ENCODE measurements at regions not wholly inside any gene's neighbourhood (a gene's known extent, or its start where the extent isn't known, plus 50 kb on each side); places are given as distances from the start of the nearest gene placed in this dataset.

DNA sequence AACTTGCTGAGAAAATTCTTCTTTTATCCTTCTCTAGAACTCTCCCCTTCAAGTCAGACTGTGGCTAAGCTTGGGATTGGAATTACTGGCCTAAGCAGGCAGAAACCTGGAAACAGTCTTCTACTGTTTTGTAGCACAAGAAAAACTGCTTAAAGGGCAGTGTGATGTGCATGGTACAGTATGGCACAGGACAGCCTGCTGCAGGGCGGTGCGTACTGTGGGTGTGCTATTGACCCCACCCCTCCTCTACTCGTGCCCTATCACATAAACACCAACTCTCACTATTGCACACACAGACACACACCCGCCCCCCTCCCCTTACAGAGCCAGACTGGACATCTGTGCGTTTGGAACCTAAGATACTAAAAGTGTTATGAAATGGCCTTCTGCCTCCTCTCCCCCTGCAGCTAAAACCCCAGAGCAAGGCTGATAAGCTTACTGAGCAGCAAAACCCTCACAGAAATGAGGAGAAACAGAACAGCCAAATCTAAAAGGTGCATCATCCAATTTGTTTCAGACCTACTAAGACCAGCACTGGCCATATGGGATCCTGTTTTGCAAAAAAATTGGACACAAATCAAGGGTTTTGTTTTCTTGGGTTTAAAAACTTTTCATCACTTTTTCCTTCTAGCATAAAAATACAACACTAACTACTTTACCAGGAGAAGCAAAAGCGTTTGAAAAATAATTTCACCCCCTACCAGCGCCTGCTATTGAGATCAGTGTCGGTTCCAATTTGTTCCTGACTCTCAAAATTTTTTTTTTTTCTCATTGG, 355.8 kb upstream of the LYPLAL1 start:
- in situ Hi-C loops (cut with HindIII; ENCODE audit: low sequenced_read_pairs), result no loop called here
- TF ChIP-seq, protein P1, sequence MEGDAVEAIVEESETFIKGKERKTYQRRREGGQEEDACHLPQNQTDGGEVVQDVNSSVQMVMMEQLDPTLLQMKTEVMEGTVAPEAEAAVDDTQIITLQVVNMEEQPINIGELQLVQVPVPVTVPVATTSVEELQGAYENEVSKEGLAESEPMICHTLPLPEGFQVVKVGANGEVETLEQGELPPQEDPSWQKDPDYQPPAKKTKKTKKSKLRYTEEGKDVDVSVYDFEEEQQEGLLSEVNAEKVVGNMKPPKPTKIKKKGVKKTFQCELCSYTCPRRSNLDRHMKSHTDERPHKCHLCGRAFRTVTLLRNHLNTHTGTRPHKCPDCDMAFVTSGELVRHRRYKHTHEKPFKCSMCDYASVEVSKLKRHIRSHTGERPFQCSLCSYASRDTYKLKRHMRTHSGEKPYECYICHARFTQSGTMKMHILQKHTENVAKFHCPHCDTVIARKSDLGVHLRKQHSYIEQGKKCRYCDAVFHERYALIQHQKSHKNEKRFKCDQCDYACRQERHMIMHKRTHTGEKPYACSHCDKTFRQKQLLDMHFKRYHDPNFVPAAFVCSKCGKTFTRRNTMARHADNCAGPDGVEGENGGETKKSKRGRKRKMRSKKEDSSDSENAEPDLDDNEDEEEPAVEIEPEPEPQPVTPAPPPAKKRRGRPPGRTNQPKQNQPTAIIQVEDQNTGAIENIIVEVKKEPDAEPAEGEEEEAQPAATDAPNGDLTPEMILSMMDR (IDR thresholded peaks at IDR 0.05; ENCODE audit: low read depth, low read length), result no peak
- no peak for DNase-seq (ENCODE audit: low read depth, low spot score)
- no peak overlapping the region for H3K4me3 ChIP-seq (ENCODE audit: low read depth, low read length)

DNA sequence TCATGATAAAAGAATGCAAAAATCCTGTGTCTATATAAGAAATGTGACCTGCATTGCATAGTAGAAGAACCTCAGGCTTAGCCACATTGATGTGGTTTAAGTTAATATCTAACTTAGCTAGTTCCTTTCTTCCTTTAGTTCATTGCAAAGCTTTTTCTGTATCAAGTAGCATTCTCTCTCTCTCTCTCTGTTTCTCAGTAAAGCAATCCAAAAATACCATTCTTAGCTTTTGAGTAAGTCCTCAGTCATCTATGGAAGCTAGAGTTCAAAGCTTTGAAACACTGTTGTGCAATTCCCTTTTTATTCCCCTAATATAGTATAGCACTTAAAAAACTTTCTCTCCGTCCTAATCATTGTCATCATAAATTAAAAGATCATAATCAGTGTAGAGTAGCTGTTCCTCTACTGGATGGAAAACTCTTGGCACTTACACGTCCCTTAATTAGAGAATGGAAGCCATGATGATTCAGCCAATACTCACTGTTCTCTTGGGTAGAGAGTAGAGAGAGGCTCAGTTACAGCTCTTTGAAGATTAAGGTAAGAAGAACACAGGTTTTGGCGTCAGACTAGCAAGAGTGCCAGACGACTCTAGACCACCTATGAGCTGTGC, 350.3 kb upstream of the LYPLAL1 start:
- no peak overlapping the region for H3K4me3 ChIP-seq (ENCODE audit: low read depth, low read length)
- TF ChIP-seq, protein P1 (IDR thresholded peaks at IDR 0.05; ENCODE audit: low read depth, low read length), result no peak
- DNase-seq (ENCODE audit: low read depth, low spot score), result peak; percentile 93
- in situ Hi-C loops (cut with HindIII; ENCODE audit: low sequenced_read_pairs), result no loop called here

- TF ChIP-seq, protein P1 (IDR thresholded peaks at IDR 0.05; ENCODE audit: low read depth, low read length), result no peak
- no peak overlapping the region for H3K4me3 ChIP-seq (ENCODE audit: low read depth, low read length)
- in situ Hi-C loops (cut with HindIII; ENCODE audit: low sequenced_read_pairs), result no loop called here
- no peak for DNase-seq (ENCODE audit: low read depth, low spot score)
Measured at GRCh38 chr1:218827486-218827885, 346.2 kb upstream of the LYPLAL1 start.

DNA sequence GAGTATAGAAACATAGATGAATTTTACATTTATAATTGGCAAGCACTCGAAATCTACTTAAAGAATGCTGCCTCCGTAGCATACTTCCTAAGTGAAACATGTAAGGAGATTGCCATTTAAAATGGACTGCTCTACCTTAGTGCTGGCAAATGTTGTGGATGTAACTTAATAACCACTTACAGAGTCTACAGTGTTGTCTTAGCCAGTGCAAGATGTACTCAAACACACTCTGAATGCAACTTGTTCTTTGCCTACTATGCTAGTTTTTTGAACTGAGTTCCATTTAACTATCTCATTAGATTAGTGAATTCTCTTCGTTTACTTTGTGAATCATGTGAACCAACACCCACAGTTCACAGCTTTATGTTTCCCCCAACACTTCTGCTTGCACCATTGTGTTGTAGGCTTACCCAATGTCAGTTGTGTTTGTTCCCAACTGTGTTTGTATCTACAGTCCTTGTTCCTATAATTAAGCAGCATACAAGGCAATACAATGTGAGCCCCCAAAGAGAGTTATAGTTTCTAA, 345.5 kb upstream of the LYPLAL1 start:
- TF ChIP-seq, protein P1 (IDR thresholded peaks at IDR 0.05; ENCODE audit: low read depth, low read length), result no peak
- in situ Hi-C loops (cut with HindIII; ENCODE audit: low sequenced_read_pairs), result no loop called here
- DNase-seq (ENCODE audit: low read depth, low spot score), result no peak
- no peak overlapping the region for H3K4me3 ChIP-seq (ENCODE audit: low read depth, low read length)

- TF ChIP-seq, protein P1 (IDR thresholded peaks at IDR 0.05; ENCODE audit: low read depth, low read length), result no peak
- H3K4me3 ChIP-seq (ENCODE audit: low read depth, low read length), result no peak overlapping the region
- peak; percentile 61 for DNase-seq (ENCODE audit: low read depth, low spot score)
- in situ Hi-C loops (cut with HindIII; ENCODE audit: low sequenced_read_pairs), result no loop called here
Measured at GRCh38 chr1:218829097-218829496, 344.6 kb upstream of the LYPLAL1 start.

GRCh38 chr1:218835609-218836008, 338.1 kb upstream of the LYPLAL1 start:
- in situ Hi-C loops (cut with HindIII; ENCODE audit: low sequenced_read_pairs), result no loop called here
- no peak overlapping the region for H3K4me3 ChIP-seq (ENCODE audit: low read depth, low read length)

More at GRCh38 chr1:218835609-218836008, 338.1 kb upstream of the LYPLAL1 start:
- no peak for DNase-seq (ENCODE audit: low read depth, low spot score)
- TF ChIP-seq, protein P1 (IDR thresholded peaks at IDR 0.05; ENCODE audit: low read depth, low read length), result no peak

Measured in astrocyte of the spinal cord (primary cell).